Right lobe of liver (tissue), 4 donors: ENCODE measurements at regions not wholly inside any gene's neighbourhood (a gene's known extent, or its start where the extent isn't known, plus 50 kb on each side); places are given as distances from the start of the nearest gene placed in this dataset.

Experiments used
- POLR2A ChIP-seq: fragments of 450-650 bp; IDR thresholded peaks from one replicate; pipeline ENCODE4 v1.6.1; 2017; ENCODE audit warnings: antibody characterized with exemption, mild to moderate bottlenecking
- TF ChIP-seq, protein P1 (sequence below), 4 donors: fragments of 200-600 bp in 3 of 4; fragments of 450-650 bp in 1 of 4; IDR thresholded peaks; one replicate each; pipeline versions ENCODE4 v1.5.1 to v1.8.0; 2016 to 2022; ENCODE audit warnings: antibody characterized with exemption in 4 of 4, mild to moderate bottlenecking in 2 of 4
- donor health status: DM: no; HTN: no; CAD: no.
- donor health status: DM: no; HTN: no; CAD: no.
- donor health status: DM: no; HTN: yes; CAD: no.

DNA sequence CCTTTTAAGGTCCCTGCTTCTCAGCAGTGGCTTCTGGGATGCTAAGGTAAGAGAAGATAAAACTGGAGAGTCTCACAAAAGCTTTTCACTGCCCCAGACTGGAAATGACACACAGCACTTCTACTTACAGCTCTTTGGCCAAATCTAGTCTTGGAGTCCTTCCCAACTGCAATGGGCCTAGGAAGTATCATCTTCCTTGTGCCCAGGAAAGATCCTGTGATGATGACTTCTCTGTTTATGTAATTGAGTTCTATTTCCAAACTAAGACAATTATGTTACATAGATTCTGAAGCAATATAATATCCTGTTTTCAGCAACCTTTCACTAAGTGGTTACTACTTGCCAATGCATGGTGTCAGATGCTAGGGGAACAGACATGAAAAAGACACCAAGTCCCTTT is 234.1 kb downstream of the PTEN start:
- no peak for TF ChIP-seq POLR2A
- TF ChIP-seq, protein P1, sequence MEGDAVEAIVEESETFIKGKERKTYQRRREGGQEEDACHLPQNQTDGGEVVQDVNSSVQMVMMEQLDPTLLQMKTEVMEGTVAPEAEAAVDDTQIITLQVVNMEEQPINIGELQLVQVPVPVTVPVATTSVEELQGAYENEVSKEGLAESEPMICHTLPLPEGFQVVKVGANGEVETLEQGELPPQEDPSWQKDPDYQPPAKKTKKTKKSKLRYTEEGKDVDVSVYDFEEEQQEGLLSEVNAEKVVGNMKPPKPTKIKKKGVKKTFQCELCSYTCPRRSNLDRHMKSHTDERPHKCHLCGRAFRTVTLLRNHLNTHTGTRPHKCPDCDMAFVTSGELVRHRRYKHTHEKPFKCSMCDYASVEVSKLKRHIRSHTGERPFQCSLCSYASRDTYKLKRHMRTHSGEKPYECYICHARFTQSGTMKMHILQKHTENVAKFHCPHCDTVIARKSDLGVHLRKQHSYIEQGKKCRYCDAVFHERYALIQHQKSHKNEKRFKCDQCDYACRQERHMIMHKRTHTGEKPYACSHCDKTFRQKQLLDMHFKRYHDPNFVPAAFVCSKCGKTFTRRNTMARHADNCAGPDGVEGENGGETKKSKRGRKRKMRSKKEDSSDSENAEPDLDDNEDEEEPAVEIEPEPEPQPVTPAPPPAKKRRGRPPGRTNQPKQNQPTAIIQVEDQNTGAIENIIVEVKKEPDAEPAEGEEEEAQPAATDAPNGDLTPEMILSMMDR (IDR thresholded peaks at IDR 0.05) = no peak
